ENCODE measurements at regions not wholly inside any gene's neighbourhood (a gene's known extent, or its start where the extent isn't known, plus 50 kb on each side); places are given as distances from the start of the nearest gene placed in this dataset.

DNA sequence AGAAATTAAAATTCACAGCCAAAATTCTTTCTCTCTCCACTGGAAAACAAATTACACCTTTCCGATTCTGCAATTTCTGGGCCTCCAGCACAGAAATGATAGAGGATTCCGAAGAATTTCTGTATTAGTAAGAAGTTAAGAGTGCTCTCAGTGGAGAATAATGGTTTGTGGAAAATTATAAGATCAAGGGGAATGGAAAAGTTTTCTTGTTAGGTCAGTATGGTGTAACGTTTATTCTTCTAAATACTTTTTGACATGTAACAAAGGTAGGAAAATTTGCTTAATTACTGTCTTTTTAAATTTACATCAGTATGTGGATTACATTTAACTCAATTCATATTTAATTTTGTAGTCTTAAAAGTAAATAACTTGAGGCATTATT, 288.3 kb upstream of the NFE2L3 start:
- no peak overlapping the region for H3K27ac ChIP-seq (ENCODE audit: low read length)
- H3K79me2 ChIP-seq (ENCODE audit: low read length): no peaks in the 10 kb centered on the region
- TF ChIP-seq EZH2phosphoT487 (IDR thresholded peaks at IDR 0.05; ENCODE audit: low read depth): no peak
- TF ChIP-seq, protein P1, sequence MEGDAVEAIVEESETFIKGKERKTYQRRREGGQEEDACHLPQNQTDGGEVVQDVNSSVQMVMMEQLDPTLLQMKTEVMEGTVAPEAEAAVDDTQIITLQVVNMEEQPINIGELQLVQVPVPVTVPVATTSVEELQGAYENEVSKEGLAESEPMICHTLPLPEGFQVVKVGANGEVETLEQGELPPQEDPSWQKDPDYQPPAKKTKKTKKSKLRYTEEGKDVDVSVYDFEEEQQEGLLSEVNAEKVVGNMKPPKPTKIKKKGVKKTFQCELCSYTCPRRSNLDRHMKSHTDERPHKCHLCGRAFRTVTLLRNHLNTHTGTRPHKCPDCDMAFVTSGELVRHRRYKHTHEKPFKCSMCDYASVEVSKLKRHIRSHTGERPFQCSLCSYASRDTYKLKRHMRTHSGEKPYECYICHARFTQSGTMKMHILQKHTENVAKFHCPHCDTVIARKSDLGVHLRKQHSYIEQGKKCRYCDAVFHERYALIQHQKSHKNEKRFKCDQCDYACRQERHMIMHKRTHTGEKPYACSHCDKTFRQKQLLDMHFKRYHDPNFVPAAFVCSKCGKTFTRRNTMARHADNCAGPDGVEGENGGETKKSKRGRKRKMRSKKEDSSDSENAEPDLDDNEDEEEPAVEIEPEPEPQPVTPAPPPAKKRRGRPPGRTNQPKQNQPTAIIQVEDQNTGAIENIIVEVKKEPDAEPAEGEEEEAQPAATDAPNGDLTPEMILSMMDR (IDR thresholded peaks at IDR 0.05; ENCODE audit: low read depth, low read length): no peak
- H3K9me3 ChIP-seq (ENCODE audit: insufficient read depth, low read length): no peaks in the 10 kb centered on the region
- H3K4me1 ChIP-seq (ENCODE audit: low read length): 0 out of 2 replicates have a peak, but pooled peaks cover 6% of the 10 kb centered on the region
- peaks cover 25% of the 10 kb centered on the region for H3K27me3 ChIP-seq (ENCODE audit: low read depth, low read length)
- H3K9ac ChIP-seq (ENCODE audit: low read length): no peak overlapping the region
- no peaks in the 10 kb centered on the region for H3K36me3 ChIP-seq (replicated peaks; ENCODE audit: low read depth, low read length)
- no peak overlapping the region for H2AFZ ChIP-seq (ENCODE audit: low read depth, low read length)
- no peak overlapping the region for H3K4me2 ChIP-seq (ENCODE audit: low read length)
- H4K20me1 ChIP-seq (ENCODE audit: insufficient read depth, low read length): no peaks in the 10 kb centered on the region
- H3K4me3 ChIP-seq (ENCODE audit: low read length): no peak overlapping the region

DNA sequence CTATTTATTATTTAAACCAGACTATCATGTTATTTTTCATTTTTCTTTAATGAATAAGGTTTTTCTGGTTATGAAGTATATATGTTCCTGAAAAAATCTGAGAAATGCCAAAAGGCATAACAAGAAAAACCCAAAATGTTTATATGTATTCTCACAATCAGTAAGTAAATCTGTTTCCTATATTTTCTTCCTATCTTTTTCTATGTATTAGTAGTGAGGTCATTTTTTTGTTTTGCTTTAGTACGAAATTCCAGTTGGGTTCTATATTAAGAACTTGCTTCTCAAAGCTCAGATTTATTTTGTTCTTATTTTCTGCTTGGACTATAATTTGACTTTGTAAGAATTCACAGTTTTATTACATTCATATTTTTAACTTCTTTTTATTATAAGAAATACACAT, 287.5 kb upstream of the NFE2L3 start:
- Histone ChIP-seq H3K36me3 (replicated peaks; ENCODE audit: low read depth, low read length) (no peaks in the 10 kb centered on the region), H3K9ac (ENCODE audit: low read length) (no peak overlapping the region), H4K20me1 (ENCODE audit: insufficient read depth, low read length) (no peaks in the 10 kb centered on the region), H3K4me1 (ENCODE audit: low read length) (0 out of 2 replicates have a peak, but pooled peaks cover 6% of the 10 kb centered on the region), H3K4me2 (ENCODE audit: low read length) (no peak overlapping the region), H3K4me3 (ENCODE audit: low read length) (no peak overlapping the region), H3K27ac (ENCODE audit: low read length) (no peak overlapping the region), H3K27me3 (ENCODE audit: low read depth, low read length) (peaks cover 29% of the 10 kb centered on the region), H3K9me3 (ENCODE audit: insufficient read depth, low read length) (no peaks in the 10 kb centered on the region), H2AFZ (ENCODE audit: low read depth, low read length) (no peak overlapping the region), H3K79me2 (ENCODE audit: low read length) (no peaks in the 10 kb centered on the region)
- TF ChIP-seq, protein P1 (IDR thresholded peaks at IDR 0.05; ENCODE audit: low read depth, low read length): no peak
- TF ChIP-seq EZH2phosphoT487 (IDR thresholded peaks at IDR 0.05; ENCODE audit: low read depth): no peak

DNA sequence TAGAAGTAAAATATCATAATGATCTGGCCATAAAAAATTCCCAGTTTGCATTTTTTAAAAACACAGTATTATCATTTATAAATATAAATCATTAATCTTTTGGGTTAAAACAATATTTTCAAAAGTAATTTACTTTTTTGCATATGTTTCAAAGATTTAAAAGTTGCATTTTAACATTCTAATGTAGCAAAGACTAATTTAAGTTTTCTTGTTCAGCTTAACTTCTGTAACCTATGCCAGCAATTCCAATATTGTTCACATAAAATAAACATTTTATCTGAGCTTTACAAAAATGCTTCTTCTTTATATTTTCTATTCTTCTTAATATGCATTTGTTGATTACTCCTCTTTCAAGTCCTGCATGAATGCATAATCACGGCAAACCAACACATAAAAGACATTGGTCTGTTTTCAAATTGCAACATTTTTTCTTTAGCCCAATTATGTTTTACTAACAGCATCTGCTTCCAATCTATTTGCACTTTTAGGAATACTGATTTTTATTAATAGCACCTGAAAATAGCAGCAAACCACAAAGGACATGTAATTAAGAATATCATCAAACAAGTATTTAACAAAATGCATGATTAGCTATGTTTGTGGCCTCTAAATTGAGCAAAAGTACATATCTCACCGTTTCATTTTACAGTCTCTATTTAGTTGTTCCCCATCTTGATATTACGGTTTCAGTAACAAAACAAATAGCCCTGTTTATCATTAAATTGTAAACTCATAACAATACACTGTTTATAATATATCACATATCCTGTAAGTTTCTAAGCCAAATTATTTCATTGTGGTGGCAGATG, 286.9 kb upstream of the NFE2L3 start:
- H4K20me1 ChIP-seq (ENCODE audit: insufficient read depth, low read length): no peaks in the 10 kb centered on the region
- no peak overlapping the region for H3K27ac ChIP-seq (ENCODE audit: low read length)
- TF ChIP-seq, protein P1 (IDR thresholded peaks at IDR 0.05; ENCODE audit: low read depth, low read length): no peak
- TF ChIP-seq EZH2phosphoT487 (IDR thresholded peaks at IDR 0.05; ENCODE audit: low read depth): no peak

DNA sequence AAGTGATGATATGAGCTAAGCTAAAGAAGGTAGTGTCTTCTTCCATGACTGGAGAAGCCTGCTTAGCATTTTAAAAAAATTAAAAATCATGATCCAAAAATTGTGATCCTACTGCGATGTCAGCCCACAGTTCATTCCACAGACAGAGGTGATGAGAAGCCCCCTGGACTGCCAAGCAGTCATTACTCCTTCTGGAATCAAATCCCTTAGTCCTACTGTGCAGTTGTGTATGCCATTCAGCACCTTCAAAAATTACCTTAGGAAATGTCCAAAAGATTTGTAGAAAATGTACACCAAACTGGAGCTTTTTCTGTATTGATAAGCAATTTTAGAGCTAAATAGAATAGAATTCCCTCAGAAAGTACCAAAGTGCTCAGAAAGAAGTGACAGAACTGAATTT, 283.5 kb upstream of the NFE2L3 start:
- H3K4me3 ChIP-seq (ENCODE audit: low read length): no peak overlapping the region
- no peaks in the 10 kb centered on the region for H3K79me2 ChIP-seq (ENCODE audit: low read length)
- H3K9ac ChIP-seq (ENCODE audit: low read length): no peak overlapping the region
- H3K27me3 ChIP-seq (ENCODE audit: low read depth, low read length): peaks cover 39% of the 10 kb centered on the region
- no peaks in the 10 kb centered on the region for H3K9me3 ChIP-seq (ENCODE audit: insufficient read depth, low read length)
- no peak overlapping the region for H2AFZ ChIP-seq (ENCODE audit: low read depth, low read length)
- 0 out of 2 replicates have a peak, but pooled peaks cover under 1% of the 10 kb centered on the region for H3K4me1 ChIP-seq (ENCODE audit: low read length)
- no peak overlapping the region for H3K4me2 ChIP-seq (ENCODE audit: low read length)
- TF ChIP-seq, protein P1 (IDR thresholded peaks at IDR 0.05; ENCODE audit: low read depth, low read length): no peak
- no peak for TF ChIP-seq EZH2phosphoT487 (IDR thresholded peaks at IDR 0.05; ENCODE audit: low read depth)
- no peaks in the 10 kb centered on the region for H3K36me3 ChIP-seq (replicated peaks; ENCODE audit: low read depth, low read length)
- no peaks in the 10 kb centered on the region for H4K20me1 ChIP-seq (ENCODE audit: insufficient read depth, low read length)
- no peak overlapping the region for H3K27ac ChIP-seq (ENCODE audit: low read length)

More for the DNA sequence above, 286.9 kb upstream of the NFE2L3 start:
- Histone ChIP-seq H3K9me3 (ENCODE audit: insufficient read depth, low read length) (no peaks in the 10 kb centered on the region), H3K9ac (ENCODE audit: low read length) (no peak overlapping the region), H3K4me3 (ENCODE audit: low read length) (no peak overlapping the region), H2AFZ (ENCODE audit: low read depth, low read length) (no peak overlapping the region), H3K27me3 (ENCODE audit: low read depth, low read length) (peaks cover 34% of the 10 kb centered on the region), H3K4me1 (ENCODE audit: low read length) (0 out of 2 replicates have a peak, but pooled peaks cover 6% of the 10 kb centered on the region), H3K79me2 (ENCODE audit: low read length) (no peaks in the 10 kb centered on the region), H3K4me2 (ENCODE audit: low read length) (no peak overlapping the region), H3K36me3 (replicated peaks; ENCODE audit: low read depth, low read length) (no peaks in the 10 kb centered on the region)

Measured in OCI-LY3 (cell line).